ENCODE measurements at regions not wholly inside any gene's neighbourhood (a gene's known extent, or its start where the extent isn't known, plus 50 kb on each side); places are given as distances from the start of the nearest gene placed in this dataset.
"Not testable (repeated sequence)": the region's sequence is repeated elsewhere in the genome, so short reads cannot be mapped to it uniquely, and the experiment has no call there.

DNA sequence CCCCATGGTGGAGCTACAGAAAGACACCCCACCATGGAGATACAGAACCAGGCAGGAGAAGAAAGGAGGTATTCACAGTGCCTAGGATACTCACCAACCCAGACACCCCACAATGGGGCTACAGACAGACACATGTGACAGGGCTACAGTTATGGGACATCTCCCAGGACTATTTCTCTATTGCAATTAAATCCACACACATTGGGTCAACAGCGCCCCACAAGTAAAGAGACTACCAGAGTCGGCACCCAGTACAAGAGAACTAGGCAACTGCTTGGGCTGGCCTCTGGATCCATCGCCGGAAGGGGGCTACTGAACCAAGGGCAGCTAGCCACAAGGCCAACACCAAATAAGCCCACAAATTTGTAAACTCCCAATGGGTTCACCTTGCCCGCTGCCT, 310.1 kb upstream of the NCKAP5 start:
- DNase-seq (ENCODE audit: low read depth in 2 of 2) = no peak

DNA sequence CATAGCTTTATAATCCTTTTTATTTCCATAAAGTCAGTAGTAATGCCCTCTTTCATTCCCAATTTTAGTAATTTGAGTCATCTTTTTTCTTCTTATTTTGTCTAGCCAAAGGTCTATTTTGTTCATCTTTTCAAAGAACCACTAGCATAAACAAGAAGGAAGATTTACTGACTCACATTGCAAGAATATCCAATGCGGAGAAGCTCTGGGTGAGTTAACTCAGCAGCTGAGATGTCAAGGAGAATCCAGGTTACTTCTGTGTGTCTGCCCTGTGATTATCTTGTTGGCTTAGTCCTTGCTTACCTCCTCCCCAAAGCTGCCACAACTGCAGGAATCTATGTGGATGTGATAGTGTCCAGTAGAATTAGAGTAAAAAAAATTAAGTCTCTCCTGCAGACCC, 311.4 kb upstream of the NCKAP5 start:
- no peak for DNase-seq (ENCODE audit: low read depth in 2 of 2)

DNA sequence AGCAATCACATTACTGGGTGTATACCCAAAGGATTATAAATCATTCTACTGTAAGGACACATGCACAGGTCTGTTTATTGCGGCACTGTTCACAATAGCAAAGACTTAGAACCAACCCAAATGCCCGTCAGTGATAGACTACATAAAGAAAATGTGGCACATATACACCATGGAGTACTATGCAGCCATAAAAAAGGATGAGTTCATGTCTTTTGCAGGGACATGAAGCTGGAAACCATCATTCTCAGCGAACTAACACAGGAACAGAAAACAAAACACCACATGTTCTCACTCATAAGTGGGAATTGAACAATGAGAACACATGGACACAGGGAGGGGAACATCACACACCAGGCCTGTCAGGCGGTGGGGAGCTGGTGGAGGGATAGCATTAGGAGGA, 313.9 kb upstream of the NCKAP5 start:
- DNase-seq (ENCODE audit: low read depth in 2 of 2) = not testable (repeated sequence)

DNA sequence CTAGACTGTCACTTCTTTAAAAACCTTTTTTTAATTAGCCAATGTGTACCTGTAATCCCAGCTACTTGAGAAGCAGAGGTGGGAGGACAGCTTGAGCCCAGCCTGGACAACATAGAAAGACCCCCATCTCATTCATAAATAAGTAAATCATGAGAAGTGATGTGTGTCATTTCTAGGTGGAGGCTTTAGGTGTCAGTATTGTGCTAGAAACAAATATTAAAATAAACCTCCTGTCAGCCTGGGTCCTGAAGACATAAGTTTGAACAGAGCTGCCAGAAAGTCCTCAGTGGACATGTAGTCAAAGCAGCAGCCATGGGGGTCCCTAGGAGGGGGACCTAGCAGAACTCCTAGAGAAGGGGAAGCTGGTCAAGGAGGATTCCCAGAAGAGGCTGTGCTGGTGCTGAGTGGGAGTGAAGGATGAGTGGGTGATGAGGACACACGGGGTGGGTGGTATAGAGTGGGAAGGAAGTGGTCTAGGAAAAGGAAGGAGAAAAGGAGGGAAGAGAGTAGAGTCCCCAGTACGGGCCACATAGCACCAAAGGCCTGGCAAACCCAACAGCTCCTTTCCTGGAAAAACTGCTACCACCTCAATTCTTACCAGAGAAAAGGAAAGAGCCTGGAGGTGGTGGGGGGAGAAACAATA, 316.6 kb upstream of the NCKAP5 start:
- DNase-seq (ENCODE audit: low read depth in 2 of 2) = no peak

DNA sequence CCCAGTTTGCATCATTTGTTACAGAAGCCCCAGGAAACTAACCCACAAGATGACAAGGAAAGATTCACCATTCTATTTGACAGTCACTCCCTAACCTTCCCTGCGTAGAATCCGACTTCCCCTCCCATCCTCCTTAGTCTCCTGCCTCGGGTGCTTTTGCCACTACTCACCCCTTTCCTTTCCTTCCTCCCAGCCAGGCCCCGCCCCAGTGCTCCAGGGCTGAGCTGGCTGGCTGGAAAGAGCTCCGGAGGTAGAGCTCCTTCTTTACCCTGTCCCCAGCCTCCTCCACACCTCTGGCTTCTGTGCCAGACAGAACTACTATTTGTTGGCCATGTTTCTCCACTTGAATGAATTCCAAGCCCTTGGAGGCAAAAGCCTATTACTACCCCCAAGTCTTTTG, 317.6 kb upstream of the NCKAP5 start:
- no peak for DNase-seq (ENCODE audit: low read depth in 2 of 2)

DNA sequence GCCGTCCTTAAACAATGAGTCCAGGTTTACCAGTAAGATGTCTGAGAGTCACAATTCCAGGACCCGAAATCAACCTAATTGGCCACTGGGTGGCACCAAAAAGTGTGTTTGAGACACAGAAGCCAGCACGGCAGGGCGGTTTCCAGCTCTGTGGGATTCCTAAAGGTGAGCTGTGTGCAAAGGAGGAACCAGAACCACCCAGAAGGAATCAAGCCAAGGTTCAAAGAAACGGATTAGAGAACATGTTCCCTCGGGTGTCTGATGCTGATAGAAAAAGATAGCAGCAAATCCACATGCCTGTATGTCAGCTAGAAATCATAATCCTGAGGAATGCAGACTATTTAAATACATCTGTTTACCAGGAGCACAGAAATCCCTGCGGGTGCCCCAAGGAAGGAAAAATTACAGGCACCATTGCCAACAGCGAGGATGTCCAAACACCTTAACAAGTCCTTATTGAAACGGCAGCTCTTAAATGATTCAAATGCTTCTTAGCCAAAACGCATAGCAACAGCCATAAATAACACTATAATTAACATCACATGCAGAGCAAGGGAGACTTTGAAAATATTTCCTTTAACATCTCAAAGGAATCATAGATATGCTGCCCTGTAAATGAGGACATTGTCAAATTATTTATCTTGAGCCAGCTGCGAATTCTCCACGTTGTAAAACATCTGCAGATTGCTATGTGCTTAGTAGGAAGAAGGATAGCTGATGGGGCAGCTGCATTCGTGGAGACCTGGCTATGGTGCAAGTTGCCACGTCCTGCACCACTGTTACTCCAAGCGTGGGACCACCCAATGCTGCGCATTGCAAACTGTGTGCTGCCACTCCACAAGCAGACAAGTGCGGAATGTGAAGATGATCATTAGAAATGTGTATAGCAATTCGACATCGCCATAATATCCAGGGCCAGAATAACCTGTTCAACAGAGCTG, 318.7 kb upstream of the NCKAP5 start:
- peak; percentile 4 to 24 for DNase-seq (ENCODE audit: low read depth in 2 of 2)

DNA sequence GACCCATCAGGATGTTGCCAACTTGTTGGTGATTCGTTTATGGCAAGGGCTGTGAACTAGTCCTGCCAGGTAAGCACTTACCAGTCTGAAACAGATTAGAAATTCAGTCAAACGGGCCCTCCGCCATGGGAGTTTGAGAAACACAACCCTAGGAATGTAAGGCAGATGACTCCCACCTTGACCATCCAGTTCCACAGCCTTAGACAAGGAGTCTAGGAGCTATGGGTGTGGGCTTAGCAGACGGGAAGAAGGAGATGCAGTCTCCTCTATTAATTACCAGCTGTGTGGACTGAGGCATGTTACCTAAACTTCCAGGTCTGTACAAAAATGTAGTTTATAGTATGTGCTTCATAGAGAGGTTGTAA, 319.4 kb upstream of the NCKAP5 start:
- DNase-seq (ENCODE audit: low read depth in 2 of 2) = no peak

DNA sequence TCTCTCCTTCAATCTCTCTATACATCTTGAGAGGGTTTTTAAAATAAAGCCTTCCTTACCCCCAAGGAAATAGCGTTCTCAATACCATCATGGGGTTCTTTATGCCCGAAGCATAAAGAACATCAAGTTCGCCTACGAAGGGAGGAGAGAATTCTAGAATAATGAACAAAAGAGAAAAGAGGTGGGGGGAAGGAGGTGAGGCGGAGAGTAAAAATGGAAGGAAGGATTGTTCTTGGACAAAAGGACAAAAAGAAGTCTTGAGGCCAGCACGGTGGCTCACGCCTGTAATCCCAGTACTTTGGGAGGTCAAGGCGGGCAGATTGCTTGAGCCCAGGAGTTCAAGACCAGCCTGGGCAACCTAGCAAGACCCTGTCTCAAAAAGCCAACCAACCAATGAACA, 319.8 kb upstream of the NCKAP5 start:
- DNase-seq (ENCODE audit: low read depth in 2 of 2) = no peak

DNA sequence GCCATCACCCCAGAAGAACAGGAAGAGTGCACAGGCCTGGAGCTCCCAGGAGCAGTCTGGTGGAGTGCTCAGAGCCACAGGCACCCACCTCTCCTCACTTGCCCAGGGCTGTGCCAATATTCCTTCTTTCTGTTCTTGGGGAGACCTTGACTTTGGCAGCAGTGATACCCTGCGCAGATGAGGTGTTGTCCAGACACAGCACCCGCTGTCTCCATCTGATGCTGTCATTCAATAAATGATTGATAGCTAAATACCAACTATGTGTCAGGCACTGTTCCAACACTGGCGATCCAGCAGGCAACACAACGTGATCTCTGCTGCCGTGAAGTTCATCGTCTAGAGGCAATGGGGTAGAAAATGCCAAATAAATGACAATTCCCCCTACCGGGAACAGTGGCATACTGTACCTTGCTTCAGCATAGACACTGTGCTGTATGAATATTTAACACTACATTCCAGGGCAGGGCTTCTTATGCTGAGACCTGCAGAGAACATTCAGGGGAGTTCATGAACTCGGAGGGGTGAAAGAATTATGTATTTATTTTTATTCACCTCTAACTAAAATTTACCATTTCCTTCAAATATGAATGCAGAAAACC, 320.5 kb upstream of the NCKAP5 start:
- no peak for DNase-seq (ENCODE audit: low read depth in 2 of 2)

DNA sequence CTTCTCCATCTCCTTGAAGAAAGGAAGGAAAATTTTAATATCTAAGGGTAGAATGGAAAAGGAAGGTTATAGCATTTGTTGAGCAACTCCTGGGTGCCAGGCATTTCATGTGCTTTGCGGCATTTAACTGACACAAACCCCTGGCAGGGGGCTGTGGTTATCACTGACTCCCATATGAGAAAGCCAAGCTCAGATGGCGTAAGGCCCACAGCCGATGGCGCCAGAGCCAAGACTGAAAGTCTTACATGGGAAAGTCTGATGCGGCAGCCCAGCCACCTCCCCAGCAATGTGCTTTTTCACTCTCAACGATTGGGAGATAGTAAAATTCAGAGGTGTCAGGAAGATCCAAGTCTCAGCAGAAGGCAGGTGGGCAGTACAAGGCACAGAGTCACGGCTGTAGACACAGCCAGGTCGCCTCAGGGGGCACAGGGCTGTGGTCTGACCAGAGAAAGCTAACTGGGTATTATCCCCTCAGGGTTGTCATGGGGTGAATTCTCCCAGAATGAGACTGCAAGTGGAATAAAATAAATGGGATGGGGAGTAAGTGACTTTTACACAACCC, 324.2 kb upstream of the NCKAP5 start:
- DNase-seq (ENCODE audit: low read depth in 2 of 2) = no peak

DNA sequence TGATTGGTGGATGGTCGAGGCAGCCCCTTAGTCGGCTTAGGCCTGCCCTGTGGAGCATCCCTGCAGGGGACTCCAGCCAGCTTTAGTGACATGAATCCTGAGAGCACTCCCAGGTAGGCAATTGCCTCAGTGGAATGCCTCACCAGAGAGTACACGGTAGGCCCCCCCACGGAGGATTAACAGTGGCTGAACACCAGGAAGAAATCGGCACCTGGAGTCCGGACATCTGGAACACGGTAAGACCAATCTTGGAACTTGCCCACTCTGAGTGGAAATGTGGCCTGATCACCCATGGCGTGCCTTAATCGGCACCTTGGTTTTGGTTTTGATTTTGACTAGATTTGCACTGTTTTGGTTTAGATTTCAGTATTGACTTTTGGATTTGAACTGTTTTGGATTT, 326.2 kb upstream of the NCKAP5 start:
- DNase-seq (ENCODE audit: low read depth in 2 of 2) = no peak

DNA sequence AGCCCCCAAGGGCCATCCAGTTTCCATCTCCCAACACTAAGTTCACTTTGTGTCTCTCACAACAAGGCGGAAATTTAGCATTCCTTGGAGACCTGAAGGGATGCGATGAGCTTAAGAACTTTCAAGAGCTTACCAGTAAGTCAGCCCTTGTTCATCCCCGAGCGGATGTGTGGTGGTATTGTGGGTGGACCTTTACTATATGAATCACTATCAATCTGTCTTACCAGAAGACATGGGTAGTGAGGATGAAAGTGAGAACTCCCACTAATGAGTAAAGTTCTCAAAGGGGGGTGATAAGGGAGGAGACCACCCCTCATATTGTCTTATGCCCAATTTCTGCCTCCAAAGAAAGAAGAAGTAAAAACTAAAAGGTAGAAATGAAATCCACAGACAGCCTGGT, 329.6 kb upstream of the NCKAP5 start:
- DNase-seq (ENCODE audit: low read depth in 2 of 2) = not testable (repeated sequence)

DNA sequence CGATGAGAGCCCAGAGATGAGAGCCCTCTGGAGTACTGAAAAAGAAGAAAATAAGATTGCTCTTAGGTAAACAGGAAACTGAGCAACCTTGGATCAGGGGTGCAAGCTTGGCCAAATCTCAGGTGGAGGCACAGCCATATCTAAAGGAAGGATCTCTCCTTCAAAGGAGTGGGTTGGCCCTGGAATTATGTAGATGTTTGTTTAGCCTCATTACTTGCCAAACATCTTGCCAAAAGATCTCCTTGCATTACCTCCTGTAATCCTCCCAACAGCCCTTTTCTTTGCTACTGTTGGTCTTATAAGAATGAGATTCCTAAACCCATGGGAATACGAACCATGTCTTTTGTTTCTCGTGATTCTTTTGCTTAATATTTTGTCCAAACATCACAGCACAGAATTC, 332.6 kb upstream of the NCKAP5 start:
- no peak for DNase-seq (ENCODE audit: low read depth in 2 of 2)

DNA sequence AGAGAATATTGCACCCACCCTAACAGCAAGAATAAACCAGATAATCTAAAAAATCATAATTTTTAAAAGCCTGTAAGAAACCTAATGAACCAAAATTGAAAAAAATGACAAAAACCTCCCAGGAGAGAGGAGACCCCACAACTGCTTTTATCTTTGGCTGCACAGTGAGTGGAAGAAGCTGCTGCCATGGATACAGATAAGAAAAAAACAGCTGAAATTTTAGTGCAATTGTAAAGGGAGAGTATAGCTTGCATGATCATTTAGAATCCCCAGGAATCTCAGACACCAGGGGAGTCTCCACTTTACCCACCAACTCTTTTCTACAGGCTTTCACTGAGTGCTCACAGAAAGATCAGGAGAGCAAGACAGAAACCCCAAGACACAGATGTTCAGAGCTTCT, 338.1 kb upstream of the NCKAP5 start:
- DNase-seq (ENCODE audit: low read depth in 2 of 2) = no peak

DNA sequence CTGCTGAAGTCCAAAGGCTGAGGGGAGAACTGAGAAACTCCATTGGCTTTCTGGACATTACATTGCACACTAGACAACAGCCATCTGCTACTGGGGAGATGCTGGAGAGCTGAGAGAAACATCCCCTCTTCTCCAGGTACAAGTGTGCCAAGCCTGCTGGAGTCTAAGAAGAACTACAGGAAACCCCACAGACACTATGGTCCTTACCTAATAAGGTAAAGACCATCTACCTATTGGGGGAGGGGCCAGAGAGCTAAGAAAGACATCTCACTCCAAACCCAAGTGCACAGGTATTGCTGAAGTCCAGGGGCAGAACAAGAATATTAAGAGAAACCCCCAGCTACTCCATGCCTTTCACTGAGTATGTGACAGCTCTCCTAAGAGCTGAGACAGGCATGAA, 338.7 kb upstream of the NCKAP5 start:
- DNase-seq (ENCODE audit: low read depth in 2 of 2) = no peak

DNA sequence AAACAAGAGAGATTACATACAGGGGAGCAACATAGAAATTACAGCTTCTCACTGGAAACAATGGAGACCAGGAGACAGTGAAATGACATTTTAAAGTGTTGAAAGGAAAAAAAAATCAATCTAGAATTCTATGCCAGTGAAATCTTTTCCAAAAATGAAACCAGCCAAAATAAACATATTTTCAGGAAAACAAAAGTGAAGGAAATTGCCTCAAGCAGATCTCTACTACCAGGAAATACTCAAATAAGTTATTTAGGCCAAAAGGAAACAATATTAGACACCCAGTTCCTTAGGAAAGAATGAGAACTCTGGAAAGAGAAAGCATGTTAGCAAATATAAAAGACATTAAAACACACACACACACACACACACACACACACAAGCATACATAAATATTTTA, 339.9 kb upstream of the NCKAP5 start:
- no peak for DNase-seq (ENCODE audit: low read depth in 2 of 2)

DNA sequence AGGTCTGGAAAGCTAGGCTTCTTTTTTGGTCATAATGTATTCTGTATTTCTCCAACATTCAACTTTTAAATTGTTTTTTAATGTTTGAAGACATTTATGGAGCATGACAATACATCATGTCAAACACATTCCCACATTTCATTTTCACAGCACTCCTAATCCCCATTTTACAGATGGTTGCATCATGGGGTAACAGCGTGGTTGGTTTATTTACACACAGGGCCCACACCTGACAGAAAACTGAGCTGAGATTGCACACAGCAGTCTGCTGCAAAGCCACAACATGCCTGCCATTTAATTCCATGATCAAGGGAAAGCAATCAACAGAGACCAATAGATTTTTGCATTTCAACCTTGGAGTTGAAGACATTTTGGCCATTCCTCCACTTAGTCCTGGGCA, 335.7 kb upstream of the MGAT5 start:
- DNase-seq (ENCODE audit: low read depth in 2 of 2) = no peak

DNA sequence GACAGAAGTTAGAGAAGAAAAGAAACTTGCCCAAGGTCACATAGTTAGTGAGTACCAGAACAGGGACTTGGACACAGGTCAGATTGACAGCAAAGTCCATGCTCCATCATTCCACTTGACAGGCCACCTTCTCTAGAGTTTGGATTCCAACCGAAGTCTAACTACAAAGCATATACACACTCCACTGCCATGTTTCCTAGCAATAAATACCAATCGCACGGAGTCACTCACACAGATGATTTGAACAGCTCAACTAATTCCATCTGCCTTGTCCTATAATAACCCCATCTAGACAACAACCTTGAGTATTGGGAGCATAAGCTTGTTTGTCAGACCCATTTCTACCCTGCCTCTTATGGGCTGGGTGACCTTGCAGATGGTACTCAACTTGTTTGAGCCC, 334.6 kb upstream of the MGAT5 start:
- DNase-seq (ENCODE audit: low read depth in 2 of 2) = no peak

DNA sequence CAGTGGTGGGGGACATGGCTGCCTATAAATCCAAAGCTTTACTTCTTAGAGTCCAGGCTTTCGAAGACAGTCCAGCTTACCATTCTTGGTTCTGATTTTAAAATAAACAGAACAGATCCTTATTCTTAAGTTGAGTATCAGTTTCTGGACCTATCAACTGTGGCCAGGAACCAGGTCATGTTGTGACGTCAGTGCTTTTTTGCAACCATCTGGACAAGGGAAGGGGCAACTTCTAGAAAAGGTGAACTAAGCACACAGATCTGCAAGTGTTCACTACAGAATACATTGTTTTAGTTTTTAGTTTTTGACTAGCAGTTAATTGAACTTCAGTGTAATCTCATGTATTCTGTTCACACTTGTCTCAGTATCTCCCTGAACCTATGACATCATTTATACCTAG, 326.0 kb upstream of the MGAT5 start:
- DNase-seq (ENCODE audit: low read depth in 2 of 2) = no peak

DNA sequence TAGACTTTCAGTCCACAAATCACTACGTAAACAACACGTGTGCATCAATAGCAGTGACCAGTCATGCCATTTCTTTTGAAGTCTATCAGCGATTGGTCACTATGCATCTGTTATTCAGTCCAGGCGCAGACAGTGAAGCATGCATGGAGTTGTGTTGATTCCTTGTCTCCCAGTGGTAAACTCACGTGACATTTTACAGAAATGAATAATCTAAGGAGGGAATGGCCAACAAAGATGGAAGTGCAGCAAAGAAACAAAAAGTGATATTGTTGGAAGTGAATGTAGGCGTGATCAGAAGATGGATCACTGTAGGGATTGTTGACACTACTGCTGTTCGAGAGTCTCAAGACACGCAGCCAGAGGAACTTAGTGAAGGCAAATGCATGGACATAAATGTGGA, 317.8 kb upstream of the MGAT5 start:
- DNase-seq (ENCODE audit: low read depth in 2 of 2) = no peak

DNA sequence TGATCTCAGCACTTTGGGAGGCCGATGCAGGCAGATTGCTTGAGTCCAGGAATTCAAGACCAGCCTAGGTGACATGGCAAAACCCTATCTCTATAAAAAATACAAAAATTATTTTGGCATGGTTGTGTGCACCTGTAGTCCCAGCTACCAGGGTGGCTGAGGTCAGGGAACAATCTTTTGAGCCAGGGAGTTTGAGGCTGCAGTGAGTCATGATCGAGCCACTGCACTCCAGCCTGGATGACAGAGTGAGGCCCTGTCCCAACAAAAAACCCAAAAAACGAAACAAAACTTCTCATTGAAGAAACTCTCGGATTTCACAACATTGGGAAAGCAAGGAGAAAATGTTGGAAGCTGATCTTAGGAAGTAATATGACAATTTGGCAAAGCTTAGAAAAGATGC, 317.3 kb upstream of the MGAT5 start:
- no peak for DNase-seq (ENCODE audit: low read depth in 2 of 2)

DNA sequence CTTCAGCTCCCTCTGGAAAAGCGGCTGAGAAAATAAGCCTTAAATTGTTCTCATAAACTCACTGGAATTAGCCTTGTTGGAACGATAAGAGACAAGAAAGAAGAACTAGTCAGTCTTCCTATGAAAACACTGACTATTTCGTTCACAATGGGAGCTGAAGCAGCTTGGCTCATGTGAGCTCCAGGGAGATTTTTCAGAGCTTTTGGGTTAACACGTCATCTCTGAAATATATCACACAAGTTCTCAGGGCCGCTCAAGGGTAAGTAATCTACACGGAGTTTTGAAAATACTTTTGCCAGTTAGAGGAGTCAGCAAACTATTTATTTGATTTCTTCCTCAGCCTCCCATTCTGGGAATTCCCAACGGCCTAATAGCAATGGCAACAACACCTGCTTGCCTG, 316.2 kb upstream of the MGAT5 start:
- no peak for DNase-seq (ENCODE audit: low read depth in 2 of 2)

DNA sequence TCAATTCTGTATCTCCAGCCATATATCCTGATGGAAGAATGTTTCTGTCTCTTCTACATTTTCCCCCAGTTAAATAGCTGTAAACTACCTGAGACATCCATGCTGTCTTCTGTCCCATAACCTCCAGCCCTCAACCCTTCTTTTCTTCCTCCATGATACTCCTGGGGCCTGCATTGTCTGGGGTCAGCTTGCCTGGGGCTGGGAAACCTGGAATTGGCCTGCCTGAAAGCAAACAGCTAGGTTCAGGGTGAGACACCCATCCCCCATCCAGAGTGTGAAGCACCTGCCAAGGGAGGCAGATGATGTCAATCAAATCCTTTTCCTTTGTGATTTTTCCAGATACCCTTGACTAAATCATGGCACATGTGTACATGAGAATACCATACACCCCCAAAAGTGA, 313.7 kb upstream of the MGAT5 start:
- no peak for DNase-seq (ENCODE audit: low read depth in 2 of 2)
